Activated T-cell treated with anti-CD3 and anti-CD28 coated beads, Interleukin-2, amount 50 U/mL, for 72 hours (primary cell): ENCODE measurements at regions not wholly inside any gene's neighbourhood (a gene's known extent, or its start where the extent isn't known, plus 50 kb on each side); places are given as distances from the start of the nearest gene placed in this dataset.

Experiments
- ATAC-seq, 2 donors: fragments of 150-1000 bp; cut with Tn5 transposase; replicated peaks in 1 of 2; 2 replicates each; pipeline ENCODE4 v1.10.0; 2021; ENCODE audit warnings: moderate library complexity in 2 of 2, mild to moderate bottlenecking in 1 of 2
- DNase-seq, 2 donors: peaks; one replicate each; pipeline ENCODE4 v3.0.0; 2021 to 2022; ENCODE audit warnings: mixed read lengths in 1 of 2
- H3K27ac Mint-ChIP-seq: one replicate; pipeline ENCODE4 v1.8.0; 2022; ENCODE audit warnings: mild to moderate bottlenecking, moderate library complexity, mixed read lengths
- H3K27me3 Mint-ChIP-seq: one replicate; pipeline ENCODE4 v1.8.0; 2022; ENCODE audit warnings: low read depth, mixed read lengths
- H3K36me3 Mint-ChIP-seq, 2 donors: one replicate each; pipeline ENCODE4 v1.8.0; 2022; ENCODE audit warnings: mixed read lengths in 2 of 2, mild to moderate bottlenecking in 1 of 2; ENCODE audit not compliant: insufficient read depth in 2 of 2
- H3K4me1 Mint-ChIP-seq: one replicate; pipeline ENCODE4 v1.8.0; 2022; ENCODE audit warnings: low read depth, mixed read lengths
- H3K4me3 Mint-ChIP-seq, 2 donors: one replicate each; pipeline ENCODE4 v1.8.0; 2022; ENCODE audit warnings: mild to moderate bottlenecking in 2 of 2, mixed read lengths in 2 of 2, moderate library complexity in 2 of 2
- H3K9me3 Mint-ChIP-seq, 2 donors: one replicate each; pipeline ENCODE4 v1.8.0; 2022; ENCODE audit warnings: mixed read lengths in 2 of 2

- H3K27me3 Mint-ChIP-seq, result peaks cover 10% of the 10 kb centered on the region
Measured at GRCh38 chr11:69904161-69904973, 85.2 kb upstream of the FGF3 start.

GRCh38 chr11:69904974-69905535 is 85.8 kb upstream of the FGF3 start:
- Mint-ChIP-seq H3K4me1 (no peaks in the 10 kb centered on the region), H3K36me3 (no peaks in the 10 kb centered on the region), H3K27ac (no peak overlapping the region), H3K4me3 (no peak overlapping the region), H3K27me3 (peaks cover 5% of the 10 kb centered on the region), H3K9me3 (no peaks in the 10 kb centered on the region)
- DNase-seq, result no peak
- ATAC-seq, result no peak

More at GRCh38 chr11:69904161-69904973, 85.2 kb upstream of the FGF3 start:
- Mint-ChIP-seq H3K36me3 (no peaks in the 10 kb centered on the region), H3K27ac (no peak overlapping the region), H3K9me3 (no peaks in the 10 kb centered on the region), H3K4me1 (no peaks in the 10 kb centered on the region), H3K4me3 (no peak overlapping the region)
- DNase-seq (no peak), ATAC-seq (no peak)

GRCh38 chr11:69905611-69906452 is 86.6 kb upstream of the FGF3 start:
- peaks cover 5% of the 10 kb centered on the region for H3K27me3 Mint-ChIP-seq
- ATAC-seq (no peak), DNase-seq (no peak)
- H3K4me1 Mint-ChIP-seq, result no peaks in the 10 kb centered on the region
- H3K27ac Mint-ChIP-seq, result no peak overlapping the region
- H3K9me3 Mint-ChIP-seq, result no peaks in the 10 kb centered on the region
- no peaks in the 10 kb centered on the region for H3K36me3 Mint-ChIP-seq
- no peak overlapping the region for H3K4me3 Mint-ChIP-seq

- no peaks in the 10 kb centered on the region for H3K9me3 Mint-ChIP-seq
- ATAC-seq (no peak), DNase-seq (no peak)
- H3K27me3 Mint-ChIP-seq, result peaks cover 5% of the 10 kb centered on the region
- H3K4me1 Mint-ChIP-seq, result no peaks in the 10 kb centered on the region
- H3K4me3 Mint-ChIP-seq, result no peak overlapping the region
- H3K36me3 Mint-ChIP-seq, result no peaks in the 10 kb centered on the region
- no peak overlapping the region for H3K27ac Mint-ChIP-seq
Measured at GRCh38 chr11:69906453-69906907, 87.3 kb upstream of the FGF3 start.

GRCh38 chr11:69907611-69908010 is 88.4 kb upstream of the FGF3 start:
- H3K4me3 Mint-ChIP-seq, result no peak overlapping the region
- H3K4me1 Mint-ChIP-seq, result no peaks in the 10 kb centered on the region
- no peaks in the 10 kb centered on the region for H3K36me3 Mint-ChIP-seq
- H3K9me3 Mint-ChIP-seq, result no peaks in the 10 kb centered on the region
- H3K27me3 Mint-ChIP-seq, result peaks cover 4% of the 10 kb centered on the region
- no peak for DNase-seq
- ATAC-seq, result no peak
- no peak overlapping the region for H3K27ac Mint-ChIP-seq

- no peak overlapping the region for H3K4me3 Mint-ChIP-seq
- no peaks in the 10 kb centered on the region for H3K36me3 Mint-ChIP-seq
- H3K27ac Mint-ChIP-seq, result no peak overlapping the region
- no peaks in the 10 kb centered on the region for H3K27me3 Mint-ChIP-seq
- no peak for DNase-seq
- no peaks in the 10 kb centered on the region for H3K4me1 Mint-ChIP-seq
- no peaks in the 10 kb centered on the region for H3K9me3 Mint-ChIP-seq
- ATAC-seq, result no peak
Measured at GRCh38 chr11:69908511-69909220, 89.5 kb upstream of the FGF3 start.

GRCh38 chr11:69909561-69910518 is 90.6 kb upstream of the FGF3 start:
- ATAC-seq, result no peak
- peak; percentile 15 to 24 for DNase-seq
- Mint-ChIP-seq H3K9me3 (no peaks in the 10 kb centered on the region), H3K4me1 (no peaks in the 10 kb centered on the region), H3K27me3 (no peaks in the 10 kb centered on the region), H3K36me3 (no peaks in the 10 kb centered on the region), H3K27ac (no peak overlapping the region), H3K4me3 (no peak overlapping the region)

- ATAC-seq (no peak), DNase-seq (no peak)
- no peaks in the 10 kb centered on the region for H3K36me3 Mint-ChIP-seq
- no peak overlapping the region for H3K27ac Mint-ChIP-seq
- peaks cover 7% of the 10 kb centered on the region for H3K27me3 Mint-ChIP-seq
- H3K4me3 Mint-ChIP-seq, result no peak overlapping the region
- peaks cover 6% of the 10 kb centered on the region for H3K4me1 Mint-ChIP-seq
- H3K9me3 Mint-ChIP-seq, result no peaks in the 10 kb centered on the region
Measured at GRCh38 chr11:69910519-69911309, 91.5 kb upstream of the FGF3 start.

GRCh38 chr11:69911310-69912160 is 92.3 kb upstream of the FGF3 start:
- no peaks in the 10 kb centered on the region for H3K36me3 Mint-ChIP-seq
- ATAC-seq, result no peak
- H3K9me3 Mint-ChIP-seq, result no peaks in the 10 kb centered on the region
- no peak overlapping the region for H3K27ac Mint-ChIP-seq
- H3K4me3 Mint-ChIP-seq, result no peak overlapping the region
- peaks cover 10% of the 10 kb centered on the region for H3K27me3 Mint-ChIP-seq
- DNase-seq, result no peak
- H3K4me1 Mint-ChIP-seq, result peaks cover 7% of the 10 kb centered on the region

GRCh38 chr11:69912161-69912910 is 93.1 kb upstream of the FGF3 start:
- Mint-ChIP-seq H3K27ac (no peak overlapping the region), H3K4me3 (no peak overlapping the region), H3K9me3 (no peaks in the 10 kb centered on the region), H3K4me1 (peaks cover 7% of the 10 kb centered on the region), H3K27me3 (peaks cover 18% of the 10 kb centered on the region), H3K36me3 (no peaks in the 10 kb centered on the region)
- ATAC-seq (no peak), DNase-seq (no peak)
